Liver (tissue), 8 donors: ENCODE measurements at regions not wholly inside any gene's neighbourhood (a gene's known extent, or its start where the extent isn't known, plus 50 kb on each side); places are given as distances from the start of the nearest gene placed in this dataset.
"Not testable (repeated sequence)": the region's sequence is repeated elsewhere in the genome, so short reads cannot be mapped to it uniquely, and the experiment has no call there.

Source experiments
- DNase-seq: peaks from one replicate; pipeline ENCODE4 v3.0.0-alpha.2; 2017; ENCODE audit warnings: low spot score
- H3K27ac ChIP-seq, 2 donors: one replicate each; pipeline ENCODE4 v1.7.0; 2013; ENCODE audit warnings: inconsistent platforms in 2 of 2, low read length in 2 of 2, control low read depth in 1 of 2, low read depth in 1 of 2, mild to moderate bottlenecking in 1 of 2
- H3K27me3 ChIP-seq, 4 donors: one replicate each; pipeline versions ENCODE4 v1.6.1 to v1.7.0; 2013; ENCODE audit warnings: low read length in 3 of 4, inconsistent platforms in 1 of 4, mild to moderate bottlenecking in 1 of 4, moderate library complexity in 1 of 4; ENCODE audit not compliant: control insufficient read depth in 4 of 4, insufficient read depth in 4 of 4
- H3K36me3 ChIP-seq, 4 donors: one replicate each; pipeline versions ENCODE4 v1.6.1 to v1.7.0; 2013; ENCODE audit warnings: low read length in 3 of 4, mild to moderate bottlenecking in 3 of 4, low read depth in 1 of 4, moderate library complexity in 1 of 4; ENCODE audit not compliant: control insufficient read depth in 4 of 4, insufficient read depth in 3 of 4
- H3K4me1 ChIP-seq, 4 donors: one replicate each; pipeline versions ENCODE4 v1.6.1 to v1.7.0; 2013; ENCODE audit warnings: low read length in 3 of 4, mild to moderate bottlenecking in 3 of 4, moderate library complexity in 1 of 4; ENCODE audit not compliant: control insufficient read depth in 4 of 4, insufficient read depth in 4 of 4
- H3K4me3 ChIP-seq, 3 donors: one replicate each; pipeline versions ENCODE4 v1.6.1 to v1.7.0; 2013; ENCODE audit warnings: low read length in 3 of 3, control low read depth in 1 of 3, low read depth in 1 of 3, mild to moderate bottlenecking in 1 of 3
- H3K9ac ChIP-seq, 2 donors: one replicate each; pipeline ENCODE4 v1.7.0; 2013; ENCODE audit warnings: low read length in 2 of 2, mild to moderate bottlenecking in 2 of 2, moderate library complexity in 2 of 2, control low read depth in 1 of 2, low read depth in 1 of 2
- H3K9me3 ChIP-seq, 4 donors: one replicate each; pipeline versions ENCODE4 v1.6.1 to v1.7.0; 2013; ENCODE audit warnings: low read length in 3 of 4; ENCODE audit not compliant: control insufficient read depth in 4 of 4
- EGR1 ChIP-seq, 2 donors: IDR thresholded peaks; 2 replicates each; pipeline ENCODE4 v1.6.1; 2016 to 2018; ENCODE audit warnings: antibody characterized with exemption in 2 of 2, low read depth in 2 of 2
- FOXA1 ChIP-seq: IDR thresholded peaks from 2 replicates; pipeline ENCODE4 v1.6.1; 2016; ENCODE audit warnings: antibody characterized with exemption
- FOXA2 ChIP-seq: IDR thresholded peaks from 2 replicates; pipeline ENCODE4 v1.6.1; 2016; ENCODE audit warnings: antibody characterized with exemption
- GABPA ChIP-seq, 2 donors: IDR thresholded peaks in 1 of 2; conservative IDR thresholded peaks in 1 of 2; 2 replicates each; pipeline ENCODE4 v1.6.1; 2016; ENCODE audit warnings: antibody characterized with exemption in 2 of 2, mild to moderate bottlenecking in 1 of 2, moderate library complexity in 1 of 2
- HNF4A ChIP-seq, 2 donors: conservative IDR thresholded peaks; 2 replicates each; pipeline ENCODE4 v1.6.1; 2016; ENCODE audit warnings: antibody characterized with exemption in 2 of 2, mild to moderate bottlenecking in 2 of 2
- HNF4G ChIP-seq: IDR thresholded peaks from 2 replicates; pipeline ENCODE4 v1.6.1; 2016; ENCODE audit warnings: antibody characterized with exemption
- JUND ChIP-seq, 2 donors: IDR thresholded peaks; 2 replicates each; pipeline ENCODE4 v1.6.1; 2016; ENCODE audit warnings: antibody characterized with exemption in 2 of 2
- NR2F2 ChIP-seq: IDR thresholded peaks from 2 replicates; pipeline ENCODE4 v1.6.1; 2016; ENCODE audit warnings: antibody characterized with exemption
- RAD21 ChIP-seq, 2 donors: IDR thresholded peaks; 2 replicates each; pipeline ENCODE4 v1.6.1; 2016; ENCODE audit warnings: antibody characterized with exemption in 2 of 2, mild to moderate bottlenecking in 2 of 2
- RXRA ChIP-seq, 2 donors: IDR thresholded peaks; 2 replicates each; pipeline ENCODE4 v1.6.1; 2017 to 2018; ENCODE audit warnings: antibody characterized with exemption in 2 of 2, mild to moderate bottlenecking in 1 of 2
- SP1 ChIP-seq: IDR thresholded peaks from 2 replicates; pipeline ENCODE4 v1.6.1; 2018; ENCODE audit warnings: antibody characterized with exemption, mild to moderate bottlenecking
- TAF1 ChIP-seq: conservative IDR thresholded peaks from 2 replicates; pipeline ENCODE4 v1.6.1; 2016; ENCODE audit warnings: antibody characterized with exemption, mild to moderate bottlenecking
- YY1 ChIP-seq: IDR thresholded peaks from 2 replicates; pipeline ENCODE4 v1.6.1; 2016; ENCODE audit warnings: antibody characterized with exemption, mild to moderate bottlenecking
- WGBS: extraction: QIAGEN DNeasy Blood & Tissue Kit; methylation state at CpG from one replicate; pipeline ENCODE4 v1.1.7; 2013; 5-methylcytosine and 5-hydroxymethylcytosine counted together
- TF ChIP-seq, protein P1 (sequence below): IDR thresholded peaks from 2 replicates; pipeline ENCODE4 v1.6.1; 2016; ENCODE audit warnings: antibody characterized with exemption
- TF ChIP-seq, protein P2 (sequence below): IDR thresholded peaks from 2 replicates; pipeline ENCODE4 v1.6.1; 2016; ENCODE audit warnings: antibody characterized with exemption
- TF ChIP-seq, protein P3 (sequence below): fragments of 150-350 bp; IDR thresholded peaks from 2 replicates; pipeline ENCODE4 v1.5.1; 2017; ENCODE audit warnings: improper control_type of control experiment, low read depth, low read length; ENCODE audit not compliant: missing input control
- TF ChIP-seq, protein P4 (sequence below): IDR thresholded peaks from 2 replicates; pipeline ENCODE4 v1.6.1; 2016; ENCODE audit warnings: antibody characterized with exemption, mild to moderate bottlenecking
- donor health status: healthy.
- donor health status: healthy.
- donor health status: healthy.
- donor health status: healthy.
- donor health status: healthy.

DNA sequence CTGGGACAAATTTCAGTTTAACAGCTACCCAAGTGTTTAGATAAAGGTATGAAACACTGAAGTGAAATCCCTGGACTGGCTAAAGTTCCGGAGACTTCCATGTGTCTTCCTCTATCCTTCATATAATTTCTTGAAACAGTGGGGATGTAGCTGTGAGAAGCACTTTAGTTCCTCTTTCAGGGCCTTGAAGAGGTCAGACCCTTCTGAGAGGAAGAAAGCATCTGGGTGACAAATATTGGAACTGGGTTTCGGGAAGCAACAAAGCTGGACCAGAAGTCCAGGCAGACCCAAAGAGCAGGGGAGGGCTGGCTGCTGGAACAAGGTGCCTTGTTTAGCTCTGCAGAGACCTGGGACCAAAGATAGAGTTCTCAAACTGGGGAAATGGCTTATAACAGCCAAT lies 75.4 kb upstream of the ZFAND5 start:
- Histone ChIP-seq H3K9me3 (no peaks in the 10 kb centered on the region), H3K27me3 (no peaks in the 10 kb centered on the region), H3K27ac (no peak overlapping the region), H3K36me3 (no peaks in the 10 kb centered on the region), H3K4me3 (no peak overlapping the region), H3K4me1 (peaks cover 0 to 10% (median 0%) of the 10 kb centered on the region in 4 donors), H3K9ac (no peak overlapping the region)
- 92% methylated on average over 2 of the region's 2 CpGs for WGBS
- no peak for DNase-seq
- no peak for TF ChIP-seq EGR1 (IDR thresholded peaks at IDR 0.05; ENCODE audit: low read depth in 2 of 2)
- no peak for TF ChIP-seq HNF4A (conservative IDR thresholded peaks at IDR 0.05)
- TF ChIP-seq JUND (IDR thresholded peaks at IDR 0.05) = no peak
- TF ChIP-seq, protein P1, sequence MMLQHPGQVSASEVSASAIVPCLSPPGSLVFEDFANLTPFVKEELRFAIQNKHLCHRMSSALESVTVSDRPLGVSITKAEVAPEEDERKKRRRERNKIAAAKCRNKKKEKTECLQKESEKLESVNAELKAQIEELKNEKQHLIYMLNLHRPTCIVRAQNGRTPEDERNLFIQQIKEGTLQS = no peak
- no peak for TF ChIP-seq RXRA (IDR thresholded peaks at IDR 0.05)
- no peak for TF ChIP-seq YY1
- TF ChIP-seq, protein P2, sequence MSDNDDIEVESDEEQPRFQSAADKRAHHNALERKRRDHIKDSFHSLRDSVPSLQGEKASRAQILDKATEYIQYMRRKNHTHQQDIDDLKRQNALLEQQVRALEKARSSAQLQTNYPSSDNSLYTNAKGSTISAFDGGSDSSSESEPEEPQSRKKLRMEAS = no peak
- no peak for TF ChIP-seq FOXA1
- TF ChIP-seq, protein P3, sequence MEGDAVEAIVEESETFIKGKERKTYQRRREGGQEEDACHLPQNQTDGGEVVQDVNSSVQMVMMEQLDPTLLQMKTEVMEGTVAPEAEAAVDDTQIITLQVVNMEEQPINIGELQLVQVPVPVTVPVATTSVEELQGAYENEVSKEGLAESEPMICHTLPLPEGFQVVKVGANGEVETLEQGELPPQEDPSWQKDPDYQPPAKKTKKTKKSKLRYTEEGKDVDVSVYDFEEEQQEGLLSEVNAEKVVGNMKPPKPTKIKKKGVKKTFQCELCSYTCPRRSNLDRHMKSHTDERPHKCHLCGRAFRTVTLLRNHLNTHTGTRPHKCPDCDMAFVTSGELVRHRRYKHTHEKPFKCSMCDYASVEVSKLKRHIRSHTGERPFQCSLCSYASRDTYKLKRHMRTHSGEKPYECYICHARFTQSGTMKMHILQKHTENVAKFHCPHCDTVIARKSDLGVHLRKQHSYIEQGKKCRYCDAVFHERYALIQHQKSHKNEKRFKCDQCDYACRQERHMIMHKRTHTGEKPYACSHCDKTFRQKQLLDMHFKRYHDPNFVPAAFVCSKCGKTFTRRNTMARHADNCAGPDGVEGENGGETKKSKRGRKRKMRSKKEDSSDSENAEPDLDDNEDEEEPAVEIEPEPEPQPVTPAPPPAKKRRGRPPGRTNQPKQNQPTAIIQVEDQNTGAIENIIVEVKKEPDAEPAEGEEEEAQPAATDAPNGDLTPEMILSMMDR = no peak
- TF ChIP-seq, protein P4, sequence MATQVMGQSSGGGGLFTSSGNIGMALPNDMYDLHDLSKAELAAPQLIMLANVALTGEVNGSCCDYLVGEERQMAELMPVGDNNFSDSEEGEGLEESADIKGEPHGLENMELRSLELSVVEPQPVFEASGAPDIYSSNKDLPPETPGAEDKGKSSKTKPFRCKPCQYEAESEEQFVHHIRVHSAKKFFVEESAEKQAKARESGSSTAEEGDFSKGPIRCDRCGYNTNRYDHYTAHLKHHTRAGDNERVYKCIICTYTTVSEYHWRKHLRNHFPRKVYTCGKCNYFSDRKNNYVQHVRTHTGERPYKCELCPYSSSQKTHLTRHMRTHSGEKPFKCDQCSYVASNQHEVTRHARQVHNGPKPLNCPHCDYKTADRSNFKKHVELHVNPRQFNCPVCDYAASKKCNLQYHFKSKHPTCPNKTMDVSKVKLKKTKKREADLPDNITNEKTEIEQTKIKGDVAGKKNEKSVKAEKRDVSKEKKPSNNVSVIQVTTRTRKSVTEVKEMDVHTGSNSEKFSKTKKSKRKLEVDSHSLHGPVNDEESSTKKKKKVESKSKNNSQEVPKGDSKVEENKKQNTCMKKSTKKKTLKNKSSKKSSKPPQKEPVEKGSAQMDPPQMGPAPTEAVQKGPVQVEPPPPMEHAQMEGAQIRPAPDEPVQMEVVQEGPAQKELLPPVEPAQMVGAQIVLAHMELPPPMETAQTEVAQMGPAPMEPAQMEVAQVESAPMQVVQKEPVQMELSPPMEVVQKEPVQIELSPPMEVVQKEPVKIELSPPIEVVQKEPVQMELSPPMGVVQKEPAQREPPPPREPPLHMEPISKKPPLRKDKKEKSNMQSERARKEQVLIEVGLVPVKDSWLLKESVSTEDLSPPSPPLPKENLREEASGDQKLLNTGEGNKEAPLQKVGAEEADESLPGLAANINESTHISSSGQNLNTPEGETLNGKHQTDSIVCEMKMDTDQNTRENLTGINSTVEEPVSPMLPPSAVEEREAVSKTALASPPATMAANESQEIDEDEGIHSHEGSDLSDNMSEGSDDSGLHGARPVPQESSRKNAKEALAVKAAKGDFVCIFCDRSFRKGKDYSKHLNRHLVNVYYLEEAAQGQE = no peak
- TF ChIP-seq RAD21 (IDR thresholded peaks at IDR 0.05) = no peak
- TF ChIP-seq TAF1 = no peak
- TF ChIP-seq FOXA2 = no peak

DNA sequence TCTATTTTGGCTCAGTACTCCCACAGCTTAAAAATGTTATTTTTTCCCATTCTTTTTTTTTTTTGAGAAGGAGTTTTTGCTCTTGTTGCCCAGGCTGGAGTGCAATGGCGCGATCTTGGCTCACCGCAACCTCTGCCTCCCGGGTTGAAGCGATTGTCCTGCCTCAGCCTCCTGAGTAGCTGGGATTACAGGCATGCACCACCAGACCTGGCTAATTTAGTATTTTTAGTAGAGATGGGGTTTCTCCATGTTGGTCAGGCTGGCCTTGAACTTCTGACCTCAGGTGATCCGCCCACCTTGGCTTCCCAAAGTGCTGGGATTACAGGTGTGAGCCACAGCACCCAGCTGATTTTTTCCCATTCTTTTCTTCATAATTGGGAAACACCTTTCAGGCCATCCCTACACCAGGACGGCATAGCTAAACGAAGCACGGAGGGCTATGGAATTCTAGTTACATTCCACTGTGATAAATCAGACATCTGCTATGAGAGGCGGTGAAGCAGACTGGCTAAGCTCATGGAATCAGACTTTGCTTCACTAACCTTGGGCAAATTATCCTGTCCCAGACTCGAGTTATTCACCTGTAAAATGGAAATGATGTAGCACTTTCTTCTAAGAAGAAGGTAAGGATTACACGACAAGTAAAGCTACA lies 68.7 kb upstream of the ZFAND5 start:
- H3K4me1 ChIP-seq, H3K27ac ChIP-seq, H3K4me3 ChIP-seq, H3K9me3 ChIP-seq, DNase-seq, H3K36me3 ChIP-seq, H3K27me3 ChIP-seq, H3K9ac ChIP-seq: not testable (repeated sequence)
- WGBS = 92% methylated on average over 12 of the region's 12 CpGs

DNA sequence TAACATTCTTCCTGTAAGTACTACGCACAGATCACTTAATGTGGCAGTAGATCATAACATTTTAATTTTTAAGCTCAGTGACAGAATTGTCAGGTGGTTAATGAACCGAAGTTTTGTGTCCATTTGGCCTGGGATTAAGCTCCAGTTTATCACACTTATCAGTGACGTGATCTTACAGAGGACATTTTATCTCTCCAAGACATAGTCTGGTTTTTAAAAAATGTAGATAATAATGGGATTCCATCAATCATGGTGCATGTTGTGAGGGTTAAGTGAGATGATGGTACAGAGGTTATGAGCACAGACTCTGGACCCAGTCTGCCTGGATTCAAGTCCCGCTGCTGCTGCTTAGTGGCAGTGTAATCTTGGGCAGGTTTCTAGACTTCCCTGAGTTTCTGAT lies 66.0 kb upstream of the ZFAND5 start:
- WGBS = 92% methylated on average over 4 of the region's 4 CpGs
- H3K36me3 ChIP-seq = no peaks in the 10 kb centered on the region
- TF ChIP-seq SP1 (no peak), JUND (IDR thresholded peaks at IDR 0.05) (no peak), GABPA (IDR thresholded peaks at IDR 0.05 in 1 of 2, conservative IDR thresholded peaks at IDR 0.05 in 1 of 2) (no peak), HNF4A (conservative IDR thresholded peaks at IDR 0.05) (no peak), RAD21 (IDR thresholded peaks at IDR 0.05) (no peak), NR2F2 (no peak), HNF4G (no peak), RXRA (IDR thresholded peaks at IDR 0.05) (no peak), FOXA2 (no peak)
- TF ChIP-seq, protein P4 = no peak
- TF ChIP-seq, protein P2 = no peak
- TF ChIP-seq, protein P1 = no peak

More for the DNA sequence above, 66.0 kb upstream of the ZFAND5 start:
- H3K4me3 ChIP-seq = no peak overlapping the region
- no peaks in the 10 kb centered on the region for H3K4me1 ChIP-seq
- no peak for DNase-seq
- H3K9me3 ChIP-seq = no peaks in the 10 kb centered on the region
- no peak overlapping the region for H3K27ac ChIP-seq
- no peak overlapping the region for H3K9ac ChIP-seq
- no peaks in the 10 kb centered on the region for H3K27me3 ChIP-seq
